M059J (cell line): ENCODE measurements at regions not wholly inside any gene's neighbourhood (a gene's known extent, or its start where the extent isn't known, plus 50 kb on each side); places are given as distances from the start of the nearest gene placed in this dataset.

Source experiments
- DNase-seq: peaks from one replicate; pipeline ENCODE4 v3.0.0-alpha.2; 2012; ENCODE audit warnings: low read depth

DNA sequence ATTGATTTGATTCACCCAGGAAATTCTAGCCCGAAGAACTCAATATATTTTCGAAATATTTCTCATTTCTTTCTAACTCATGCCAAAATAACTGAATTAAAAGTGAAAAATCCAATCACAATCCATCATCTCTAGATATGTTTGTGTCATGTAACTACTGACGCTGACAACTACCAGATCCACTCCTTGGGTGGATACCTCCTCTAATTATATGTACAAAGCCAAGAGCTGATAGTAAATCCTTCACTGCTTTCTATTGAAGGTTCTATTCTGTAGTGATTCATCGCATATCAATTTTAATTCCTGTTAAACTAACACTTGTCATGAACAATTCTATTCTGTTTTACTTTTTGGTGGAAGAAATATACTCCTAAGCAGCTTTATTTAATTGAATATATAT is 1056.6 kb upstream of the NXPH2 start:
- DNase-seq = no peak

GRCh38 chr2:139835101-139835500 is 1054.9 kb upstream of the NXPH2 start:
- DNase-seq = no peak

DNA sequence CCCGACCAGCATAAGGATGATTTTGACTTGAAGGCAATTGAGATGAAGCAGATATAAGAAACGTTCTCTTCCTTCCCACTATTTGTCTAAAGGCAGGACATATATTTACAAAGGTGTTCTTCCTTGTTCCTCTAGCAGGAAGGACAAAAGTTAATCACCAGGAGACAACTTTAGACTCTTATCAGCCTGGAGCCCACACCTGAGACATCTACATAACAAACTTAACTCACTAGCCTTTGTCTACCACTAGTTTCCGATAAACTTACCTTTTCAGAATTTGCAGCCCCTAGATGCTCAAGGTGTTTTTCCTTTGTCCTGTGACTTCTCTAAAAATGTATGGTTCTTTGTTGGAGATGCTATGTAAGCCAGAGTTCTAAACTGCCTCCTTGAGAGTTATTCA is 1047.8 kb upstream of the NXPH2 start:
- no peak for DNase-seq

DNA sequence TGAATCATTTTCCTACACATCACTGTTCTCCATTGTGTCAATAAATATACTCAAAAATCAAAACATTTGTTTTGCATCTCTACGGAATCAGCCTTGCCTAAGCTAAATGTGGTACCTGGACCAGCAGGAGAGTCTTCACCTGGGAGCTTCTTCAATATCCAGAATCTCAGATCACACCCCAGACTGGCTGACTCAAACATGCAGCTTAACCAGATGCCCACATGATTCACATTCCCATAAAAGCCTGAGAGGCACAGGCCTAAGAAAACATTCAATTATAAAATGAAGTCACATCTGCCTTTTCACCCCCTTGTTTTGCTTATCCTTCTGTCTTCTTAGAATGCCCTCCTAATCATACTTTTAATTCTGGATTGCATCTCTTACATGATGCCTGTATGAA is 1045.5 kb upstream of the NXPH2 start:
- no peak for DNase-seq

DNA sequence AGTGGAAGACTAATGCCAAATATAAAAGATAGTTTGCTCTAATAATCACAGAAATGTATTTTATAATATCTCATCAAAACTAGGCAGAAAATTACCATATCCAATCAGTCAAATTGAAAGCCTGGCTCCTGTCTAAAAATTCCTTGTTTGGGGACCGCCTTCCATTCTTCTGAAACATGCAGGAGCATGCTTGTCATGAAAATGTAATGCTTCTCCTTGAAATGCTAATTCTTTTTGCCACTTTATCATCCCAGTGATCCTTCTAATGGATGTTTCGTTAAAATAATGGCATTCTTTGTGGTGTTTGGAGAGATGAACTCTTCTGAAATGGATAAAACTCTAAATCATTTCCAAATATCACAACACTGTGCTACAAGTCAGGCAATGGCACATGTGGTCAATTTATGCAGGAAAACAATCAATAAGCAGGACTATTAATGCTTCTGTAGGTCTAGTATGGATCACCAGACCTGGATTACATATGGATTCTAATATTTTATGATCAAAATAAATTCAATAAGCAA is 1039.1 kb upstream of the NXPH2 start:
- no peak for DNase-seq

DNA sequence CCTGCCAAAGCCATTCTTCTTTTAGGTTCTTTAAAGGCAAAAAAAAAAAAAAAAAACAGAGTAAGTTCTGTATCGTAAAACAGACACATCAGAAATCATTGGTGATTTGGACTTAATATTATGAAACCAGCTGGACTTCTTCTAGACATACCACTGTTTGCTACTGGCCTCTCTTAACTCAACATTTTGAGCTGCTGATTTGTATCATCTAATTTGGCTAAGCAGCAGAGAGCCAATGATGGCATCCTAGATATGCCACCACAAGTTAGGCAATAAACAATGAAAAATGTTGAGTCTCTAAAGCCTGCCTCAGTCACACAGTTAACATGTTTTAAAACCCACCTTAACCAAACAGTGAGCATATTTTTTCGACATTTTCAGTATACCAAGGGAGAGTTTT is 1034.3 kb upstream of the NXPH2 start:
- DNase-seq = no peak

GRCh38 chr2:139813340-139813739 is 1033.2 kb upstream of the NXPH2 start:
- DNase-seq = no peak

DNA sequence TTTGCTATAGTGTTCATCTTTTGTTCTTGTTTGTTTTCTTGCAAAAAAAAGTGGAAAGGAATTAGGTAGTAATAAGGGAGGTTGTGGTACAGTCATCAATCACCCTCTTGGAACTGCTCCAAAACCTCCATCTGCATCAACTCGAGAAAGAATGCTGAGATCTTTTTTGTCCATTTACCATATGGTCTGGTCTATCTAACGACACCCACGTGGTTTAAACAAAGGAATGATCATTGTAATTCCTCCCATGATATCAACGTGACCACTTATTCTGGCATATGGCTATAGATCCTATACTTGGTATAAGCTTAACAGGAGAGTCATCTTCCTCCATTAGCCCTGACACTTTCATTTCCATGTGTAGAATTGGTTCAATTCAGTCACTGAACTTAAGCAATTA is 1025.3 kb upstream of the NXPH2 start:
- DNase-seq = no peak

DNA sequence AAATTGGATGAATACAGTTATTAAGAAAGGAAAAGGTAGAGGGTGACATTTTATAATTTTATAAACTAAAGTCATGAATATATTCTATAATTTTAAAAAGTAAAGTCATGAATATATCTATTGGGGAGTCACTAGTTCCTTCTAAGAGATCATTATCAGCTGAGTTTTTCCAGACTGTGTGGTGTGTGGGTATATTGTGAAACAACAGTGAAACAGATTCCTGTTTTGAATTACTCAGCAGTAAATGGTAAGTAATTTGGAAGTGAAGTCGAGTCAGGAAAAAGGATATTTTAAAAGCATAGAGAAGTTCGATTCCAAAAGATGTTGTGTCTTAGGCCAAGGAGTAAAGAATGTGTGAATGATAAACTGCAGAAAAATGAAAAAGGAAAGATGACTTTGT is 1018.2 kb upstream of the NXPH2 start:
- DNase-seq = no peak

GRCh38 chr2:139790807-139791752 is 1010.9 kb upstream of the NXPH2 start:
- no peak for DNase-seq

DNA sequence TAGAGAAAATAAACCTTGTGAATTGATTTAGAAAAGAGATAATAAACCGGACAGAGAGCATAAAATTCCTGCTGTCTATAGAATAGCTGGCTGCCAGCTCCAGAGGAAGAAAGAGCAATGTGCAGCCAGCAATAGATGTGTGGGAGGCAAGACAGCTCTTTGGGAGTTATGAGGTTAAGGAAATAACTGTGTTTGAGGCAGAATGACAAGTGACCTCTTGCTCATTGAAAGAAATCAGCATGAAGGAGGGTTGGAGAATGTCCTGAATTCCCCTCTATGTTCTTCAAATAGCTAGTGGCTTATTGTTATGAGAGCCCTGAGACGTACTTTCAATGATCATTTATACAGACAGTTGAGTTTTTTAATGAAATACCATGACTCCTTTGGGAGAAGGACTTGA is 1009.9 kb upstream of the NXPH2 start:
- no peak for DNase-seq

- no peak for DNase-seq
Measured at GRCh38 chr2:139778732-139779131, 998.5 kb upstream of the NXPH2 start.

GRCh38 chr2:139773720-139774277 is 993.6 kb upstream of the NXPH2 start:
- DNase-seq = peak; percentile 0

- no peak for DNase-seq
Measured at GRCh38 chr2:139769633-139770032, 989.4 kb upstream of the NXPH2 start.

DNA sequence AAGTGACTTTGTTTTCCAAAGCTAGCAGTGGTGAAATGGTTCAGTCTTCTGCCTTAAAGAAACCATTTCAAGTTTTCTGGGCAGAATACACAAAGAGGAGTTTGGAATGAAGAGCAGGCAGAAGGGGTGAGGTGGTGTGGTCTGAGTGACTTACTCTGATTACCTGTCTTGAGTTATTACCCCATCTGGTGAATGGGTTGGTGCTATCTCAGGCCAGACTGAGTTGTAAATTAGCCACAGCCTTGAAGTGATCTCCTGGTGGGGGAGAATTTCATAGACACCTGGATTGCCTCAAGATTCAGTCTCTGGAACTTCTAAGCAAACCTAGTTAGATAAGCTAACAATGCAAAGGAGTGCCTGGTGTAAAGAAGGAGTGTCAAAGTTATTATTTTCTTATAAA is 983.5 kb upstream of the NXPH2 start:
- no peak for DNase-seq

- no peak for DNase-seq
Measured at GRCh38 chr2:139759000-139759505, 978.9 kb upstream of the NXPH2 start.

- DNase-seq = no peak
Measured at GRCh38 chr2:139746901-139747300, 966.7 kb upstream of the NXPH2 start.

DNA sequence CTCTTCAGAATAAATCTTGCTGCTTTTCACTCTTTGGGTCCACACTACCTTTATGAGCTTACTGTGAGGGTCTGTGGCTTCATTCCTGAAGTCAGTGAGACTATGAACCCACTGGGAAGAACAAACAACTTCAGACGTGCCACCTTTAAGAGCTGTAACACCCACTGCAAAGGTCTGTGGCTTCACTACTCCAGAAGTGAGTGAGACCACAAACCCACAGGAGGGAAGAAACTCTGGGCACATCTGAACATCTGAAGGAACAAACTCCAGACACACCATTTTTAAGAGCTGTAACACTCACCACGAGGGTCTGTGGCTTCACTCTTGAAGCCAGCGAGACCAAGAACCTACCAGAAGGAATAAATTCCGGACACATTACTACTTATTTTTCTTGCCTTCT is 964.1 kb upstream of the NXPH2 start:
- DNase-seq = no peak

DNA sequence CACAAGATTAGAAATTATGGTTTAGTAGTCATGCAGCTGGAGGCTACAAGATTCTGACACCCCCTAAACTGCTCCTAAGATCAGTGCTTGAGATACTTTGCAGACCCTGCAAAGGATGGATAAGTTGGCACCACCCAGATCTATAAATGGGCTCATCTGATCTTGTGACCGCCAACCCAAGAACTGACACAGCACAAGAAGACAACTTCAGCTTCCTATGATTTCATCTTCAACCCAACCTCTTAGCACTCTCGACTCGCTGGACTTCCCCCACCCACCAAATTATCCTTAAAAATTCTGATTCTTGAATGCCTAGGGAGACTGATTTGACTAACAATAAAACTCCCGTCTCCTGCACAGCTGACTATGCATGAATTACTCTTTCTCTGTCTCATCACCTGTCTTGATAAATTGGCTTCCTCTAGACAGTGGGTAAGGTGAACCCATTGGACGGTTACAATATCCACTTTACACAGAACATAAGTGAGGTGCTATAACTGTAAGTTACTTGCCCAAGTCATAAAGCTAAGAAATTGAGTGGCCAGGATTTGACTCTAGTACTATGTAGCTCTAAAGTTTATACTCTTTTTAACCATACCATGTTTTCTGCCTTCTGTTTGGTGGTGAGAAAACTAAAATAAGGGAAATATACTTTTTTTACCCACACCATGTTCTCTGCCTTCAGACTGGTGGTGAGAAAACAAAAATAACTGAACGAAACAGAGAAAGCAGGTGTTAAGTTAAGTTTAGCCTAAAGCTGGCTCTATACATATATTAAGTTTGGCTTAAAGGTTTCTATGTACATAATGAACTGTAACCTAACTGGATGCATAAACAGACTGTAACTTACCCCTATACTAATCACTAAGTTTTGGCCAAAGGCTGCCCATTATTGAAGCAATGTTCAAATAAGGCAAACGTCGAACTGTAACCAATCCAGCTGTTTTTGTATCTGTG is 962.3 kb upstream of the NXPH2 start:
- no peak for DNase-seq

DNA sequence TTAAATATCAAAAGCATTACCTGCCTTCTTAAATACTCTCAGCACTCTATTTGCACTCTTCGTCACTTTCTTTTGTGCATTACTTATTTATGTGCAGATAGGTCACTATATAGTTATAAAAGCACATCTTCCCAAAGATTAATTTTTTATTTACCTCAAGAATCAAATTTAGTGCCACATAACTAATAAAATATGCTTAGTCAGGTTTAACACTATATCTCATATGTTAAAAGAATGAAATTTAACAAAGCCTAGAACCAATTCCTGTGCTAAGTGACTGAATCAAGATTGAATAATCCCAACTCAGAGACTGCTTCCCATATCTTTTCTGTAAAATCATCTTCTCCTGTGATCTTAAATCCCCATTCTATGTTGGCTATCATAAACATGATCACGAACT is 957.5 kb upstream of the NXPH2 start:
- no peak for DNase-seq

DNA sequence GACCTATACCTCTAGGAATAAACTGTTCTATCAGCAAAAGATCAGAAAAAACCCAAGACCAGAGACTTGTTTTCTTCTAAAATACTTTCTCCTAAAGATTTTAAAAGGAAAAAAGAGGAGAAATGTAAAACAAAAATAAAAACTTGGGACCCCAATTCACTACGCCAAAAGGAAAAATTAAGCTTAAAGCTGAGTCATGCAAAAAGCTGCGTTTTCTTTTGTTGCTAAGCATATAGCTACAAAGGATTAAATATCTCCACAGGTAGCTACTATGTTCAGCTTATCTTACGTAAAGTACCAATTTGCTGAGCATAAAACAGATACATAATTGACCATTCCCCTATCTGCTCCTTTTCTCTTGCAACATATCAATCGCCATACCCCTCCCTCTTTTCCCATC is 950.0 kb upstream of the NXPH2 start:
- no peak for DNase-seq

GRCh38 chr2:139721411-139721995 is 941.3 kb upstream of the NXPH2 start:
- no peak for DNase-seq
